HG03280 (cell line): ENCODE measurements at regions not wholly inside any gene's neighbourhood (a gene's known extent, or its start where the extent isn't known, plus 50 kb on each side); places are given as distances from the start of the nearest gene placed in this dataset.

ENCODE experiments used
- ATAC-seq: cut with Tn5 transposase; IDR thresholded peaks from one replicate; pipeline ENCODE4 v1.9.1; 2021; ENCODE audit warnings: mild to moderate bottlenecking, moderate library complexity; ENCODE audit not compliant: unreplicated experiment

- no peak for ATAC-seq
Observed at GRCh38 chr4:154107337-154107736, 318.5 kb upstream of the SFRP2 start.

GRCh38 chr4:154088741-154089140 lies 299.9 kb upstream of the SFRP2 start:
- ATAC-seq, result no peak

- ATAC-seq, result no peak
Observed at GRCh38 chr4:154086247-154086646, 297.4 kb upstream of the SFRP2 start.

- no peak for ATAC-seq
Observed at GRCh38 chr4:154084864-154085263, 296.0 kb upstream of the SFRP2 start.

- ATAC-seq, result no peak
Observed at GRCh38 chr4:154082760-154083535, 294.1 kb upstream of the SFRP2 start.

GRCh38 chr4:154081391-154081790 lies 292.5 kb upstream of the SFRP2 start:
- no peak for ATAC-seq

- ATAC-seq, result no peak
Observed at GRCh38 chr4:154078504-154079350, 289.8 kb upstream of the SFRP2 start.

- ATAC-seq, result no peak
Observed at GRCh38 chr4:154076921-154077320, 288.0 kb upstream of the SFRP2 start.

- ATAC-seq, result peak; percentile 61
Observed at GRCh38 chr4:154073107-154073822, 284.4 kb upstream of the SFRP2 start.

GRCh38 chr4:154067786-154068185 lies 278.9 kb upstream of the SFRP2 start:
- ATAC-seq, result no peak

GRCh38 chr4:154065368-154065767 lies 276.5 kb upstream of the SFRP2 start:
- no peak for ATAC-seq

- no peak for ATAC-seq
Observed at GRCh38 chr4:154064244-154064643, 275.4 kb upstream of the SFRP2 start.

GRCh38 chr4:154049457-154050181 lies 260.7 kb upstream of the SFRP2 start:
- no peak for ATAC-seq

- no peak for ATAC-seq
Observed at GRCh38 chr4:154047733-154048132, 258.9 kb upstream of the SFRP2 start.

GRCh38 chr4:154044742-154045485 lies 256.0 kb upstream of the SFRP2 start:
- no peak for ATAC-seq

GRCh38 chr4:154044108-154044531 lies 255.2 kb upstream of the SFRP2 start:
- ATAC-seq, result no peak

- no peak for ATAC-seq
Observed at GRCh38 chr4:154041640-154042039, 252.8 kb upstream of the SFRP2 start.

- ATAC-seq, result no peak
Observed at GRCh38 chr4:154039435-154040343, 250.8 kb upstream of the SFRP2 start.

- ATAC-seq, result no peak
Observed at GRCh38 chr4:154036856-154037255, 248.0 kb upstream of the SFRP2 start.
